ENCODE measurements at regions not wholly inside any gene's neighbourhood (a gene's known extent, or its start where the extent isn't known, plus 50 kb on each side); places are given as distances from the start of the nearest gene placed in this dataset.
"Not testable (repeated sequence)": the region's sequence is repeated elsewhere in the genome, so short reads cannot be mapped to it uniquely, and the experiment has no call there.

DNA sequence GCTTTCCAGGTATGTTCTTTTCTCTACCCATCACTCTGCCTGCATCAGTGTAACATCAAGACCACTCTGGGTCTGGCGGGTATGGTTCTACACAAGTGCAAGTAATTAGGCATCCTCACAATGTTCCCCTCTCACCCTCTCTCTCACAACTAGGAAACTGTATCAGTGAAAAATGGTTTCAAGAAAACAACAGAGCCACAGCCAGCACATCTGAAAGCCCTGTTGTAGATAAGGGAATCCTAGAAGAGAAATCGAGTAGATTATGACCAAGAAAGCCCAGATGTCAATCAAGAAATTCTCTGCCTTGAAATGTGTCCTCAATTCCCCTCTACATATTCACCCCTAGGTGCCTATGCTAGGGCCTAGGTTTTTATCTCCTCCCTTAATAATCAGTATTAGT lies 281.3 kb upstream of the ANKRD50 start:
- H3K9me3 ChIP-seq: no peaks in the 10 kb centered on the region
- H3K36me3 ChIP-seq: no peaks in the 10 kb centered on the region
- no peak overlapping the region for H3K27ac ChIP-seq
- H3K4me3 ChIP-seq: no peak overlapping the region
- H3K27me3 ChIP-seq: no peaks in the 10 kb centered on the region
- WGBS, 2 donors: 80 to 88% methylated on average over 2 of the region's 2 CpGs
- peaks cover 0 to 12% (median 0%) of the 10 kb centered on the region in 3 donors for H3K4me1 ChIP-seq
- DNase-seq: no peak
- intact Hi-C loops (cut with DNase I): no loop called here
- TF ChIP-seq, protein P1, sequence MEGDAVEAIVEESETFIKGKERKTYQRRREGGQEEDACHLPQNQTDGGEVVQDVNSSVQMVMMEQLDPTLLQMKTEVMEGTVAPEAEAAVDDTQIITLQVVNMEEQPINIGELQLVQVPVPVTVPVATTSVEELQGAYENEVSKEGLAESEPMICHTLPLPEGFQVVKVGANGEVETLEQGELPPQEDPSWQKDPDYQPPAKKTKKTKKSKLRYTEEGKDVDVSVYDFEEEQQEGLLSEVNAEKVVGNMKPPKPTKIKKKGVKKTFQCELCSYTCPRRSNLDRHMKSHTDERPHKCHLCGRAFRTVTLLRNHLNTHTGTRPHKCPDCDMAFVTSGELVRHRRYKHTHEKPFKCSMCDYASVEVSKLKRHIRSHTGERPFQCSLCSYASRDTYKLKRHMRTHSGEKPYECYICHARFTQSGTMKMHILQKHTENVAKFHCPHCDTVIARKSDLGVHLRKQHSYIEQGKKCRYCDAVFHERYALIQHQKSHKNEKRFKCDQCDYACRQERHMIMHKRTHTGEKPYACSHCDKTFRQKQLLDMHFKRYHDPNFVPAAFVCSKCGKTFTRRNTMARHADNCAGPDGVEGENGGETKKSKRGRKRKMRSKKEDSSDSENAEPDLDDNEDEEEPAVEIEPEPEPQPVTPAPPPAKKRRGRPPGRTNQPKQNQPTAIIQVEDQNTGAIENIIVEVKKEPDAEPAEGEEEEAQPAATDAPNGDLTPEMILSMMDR (IDR thresholded peaks at IDR 0.05): no peak
- no peak for TF ChIP-seq POLR2A (IDR thresholded peaks at IDR 0.05)

DNA sequence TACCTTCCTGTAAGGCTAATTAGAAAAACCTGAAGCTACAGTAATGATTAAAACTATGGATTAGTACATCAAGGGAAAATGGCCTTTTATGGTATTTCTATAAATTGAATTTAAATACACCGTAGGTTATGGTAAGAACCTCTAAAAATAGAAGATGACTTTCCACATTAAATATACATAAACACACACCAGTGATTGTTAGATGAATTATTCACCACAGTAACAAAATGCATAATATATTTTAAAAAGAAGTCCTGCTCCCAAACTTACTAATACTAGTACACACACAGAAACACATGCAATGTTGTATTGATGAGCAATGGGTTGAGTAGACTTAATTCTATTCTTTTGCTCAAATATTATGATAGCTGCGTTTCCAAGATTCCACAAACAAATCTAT lies 277.9 kb upstream of the ANKRD50 start:
- Histone ChIP-seq H3K27ac (no peak overlapping the region), H3K9me3 (no peaks in the 10 kb centered on the region), H3K36me3 (no peaks in the 10 kb centered on the region), H3K4me3 (no peak overlapping the region), H3K4me1 (no peaks in the 10 kb centered on the region), H3K27me3 (no peaks in the 10 kb centered on the region)
- DNase-seq: no peak
- TF ChIP-seq, protein P1 (IDR thresholded peaks at IDR 0.05): no peak
- no peak for TF ChIP-seq POLR2A (IDR thresholded peaks at IDR 0.05)
- WGBS, 2 donors: 75 to 85% methylated on average over 2 of the region's 2 CpGs
- intact Hi-C loops (cut with DNase I): no loop called here

DNA sequence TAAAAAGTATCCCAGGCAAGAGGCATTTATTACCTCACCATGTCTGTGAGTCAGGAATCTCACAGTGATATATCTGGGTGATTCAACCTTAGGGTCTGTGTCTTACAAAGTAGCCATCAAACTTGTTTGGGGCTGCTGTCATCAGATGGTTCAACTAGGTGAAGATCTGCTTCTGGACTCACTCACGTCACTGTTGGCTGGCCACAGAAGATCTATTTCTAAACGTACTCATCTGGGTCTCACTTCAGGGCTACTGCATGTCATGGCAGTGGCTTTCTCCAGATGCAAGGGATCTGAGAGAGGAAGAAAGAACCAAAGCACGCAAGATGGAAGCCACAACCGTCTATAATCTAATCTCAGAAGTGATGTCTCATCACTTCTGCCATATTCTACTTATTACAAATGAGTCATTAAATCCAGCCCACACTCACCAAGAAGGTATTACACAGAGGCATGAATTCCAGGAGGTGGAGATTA lies 267.8 kb upstream of the ANKRD50 start:
- no peaks in the 10 kb centered on the region for H3K9me3 ChIP-seq
- no peak for DNase-seq
- no peak for TF ChIP-seq POLR2A (IDR thresholded peaks at IDR 0.05)
- TF ChIP-seq, protein P1 (IDR thresholded peaks at IDR 0.05): no peak
- intact Hi-C loops (cut with DNase I): no loop called here
- H3K27ac ChIP-seq: no peak overlapping the region
- no peaks in the 10 kb centered on the region for H3K27me3 ChIP-seq
- no peaks in the 10 kb centered on the region for H3K4me1 ChIP-seq
- no peaks in the 10 kb centered on the region for H3K36me3 ChIP-seq
- H3K4me3 ChIP-seq: no peak overlapping the region
- 86 to 89% methylated on average over 4 of the region's 4 CpGs for WGBS, 2 donors

DNA sequence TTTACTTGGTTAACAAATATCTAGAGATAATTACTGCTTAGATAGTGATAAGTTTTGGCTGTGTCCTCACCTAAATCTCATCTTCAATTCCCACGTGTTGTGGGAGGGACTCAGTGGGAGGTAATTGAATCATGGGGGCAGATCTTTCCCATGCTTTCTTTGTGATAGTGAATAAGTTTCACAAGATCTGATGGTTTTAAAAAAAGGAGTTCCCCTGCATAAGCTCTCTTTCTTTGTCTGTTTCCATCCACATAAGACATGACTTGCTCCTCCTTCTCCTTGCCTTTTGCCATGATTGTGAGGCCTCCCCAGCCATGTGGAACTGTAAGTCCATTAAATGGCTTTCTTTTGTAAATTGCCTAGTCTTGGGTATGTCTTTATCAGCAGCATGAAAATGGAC lies 266.0 kb upstream of the ANKRD50 start:
- H3K4me1 ChIP-seq; H3K9me3 ChIP-seq; DNase-seq; H3K4me3 ChIP-seq; H3K27me3 ChIP-seq; H3K36me3 ChIP-seq; intact Hi-C loops (cut with DNase I); H3K27ac ChIP-seq: not testable (repeated sequence)
- 25 to 80% methylated on average over 1 of the region's 1 CpG for WGBS, 2 donors

DNA sequence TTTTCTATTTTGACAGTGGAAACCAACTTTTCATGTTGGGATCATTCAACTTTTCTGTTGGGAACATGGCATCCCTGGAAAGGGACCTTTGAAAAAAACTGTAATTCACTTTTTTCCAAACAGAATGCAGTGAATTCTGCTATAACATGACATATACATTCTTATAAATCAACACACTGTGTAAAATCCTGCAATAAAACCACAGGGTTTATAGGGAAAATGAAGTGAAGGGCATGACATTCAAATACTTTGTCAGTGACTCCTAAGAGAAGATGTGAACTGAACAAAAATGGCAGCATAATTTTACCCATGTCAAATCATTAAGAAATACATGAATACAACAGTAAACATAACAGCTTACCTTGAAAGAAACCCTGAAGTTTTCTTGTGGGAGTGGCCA lies 264.5 kb upstream of the ANKRD50 start:
- Histone ChIP-seq H3K36me3 (no peaks in the 10 kb centered on the region), H3K4me1 (no peaks in the 10 kb centered on the region), H3K4me3 (no peak overlapping the region), H3K27me3 (no peaks in the 10 kb centered on the region), H3K9me3 (no peaks in the 10 kb centered on the region), H3K27ac (no peak overlapping the region)
- no peak for TF ChIP-seq POLR2A (IDR thresholded peaks at IDR 0.05)
- TF ChIP-seq, protein P1 (IDR thresholded peaks at IDR 0.05): no peak
- intact Hi-C loops (cut with DNase I): no loop called here
- DNase-seq: no peak

DNA sequence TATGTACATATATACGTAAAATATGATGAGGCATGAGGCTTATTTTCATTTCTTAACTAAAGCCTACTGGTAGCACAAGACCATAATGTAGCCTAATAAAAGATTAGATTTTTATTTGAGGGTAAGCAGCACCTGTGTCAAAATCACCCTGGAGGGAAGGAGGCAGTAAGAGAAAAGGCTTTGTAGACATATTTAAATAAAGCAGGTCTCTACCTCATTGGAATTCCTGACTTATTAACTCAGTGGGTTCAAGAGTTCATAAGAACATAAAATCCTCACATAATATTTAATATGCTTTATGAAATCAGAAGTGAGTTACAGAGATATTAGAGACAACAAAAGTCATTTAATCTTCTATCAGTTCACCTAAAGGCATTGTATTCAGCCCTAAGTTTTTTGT lies 261.6 kb upstream of the ANKRD50 start:
- intact Hi-C loops (cut with DNase I): no loop called here
- no peak overlapping the region for H3K27ac ChIP-seq
- no peaks in the 10 kb centered on the region for H3K27me3 ChIP-seq
- no peaks in the 10 kb centered on the region for H3K9me3 ChIP-seq
- H3K4me1 ChIP-seq: no peaks in the 10 kb centered on the region
- TF ChIP-seq, protein P1 (IDR thresholded peaks at IDR 0.05): no peak
- no peak for TF ChIP-seq POLR2A (IDR thresholded peaks at IDR 0.05)
- WGBS, 2 donors: 55 to 68% methylated on average over 1 of the region's 1 CpG
- H3K36me3 ChIP-seq: no peaks in the 10 kb centered on the region
- no peak for DNase-seq
- no peak overlapping the region for H3K4me3 ChIP-seq

Data from esophagus squamous epithelium (tissue), 5 donors.